ENCODE measurements at regions not wholly inside any gene's neighbourhood (a gene's known extent, or its start where the extent isn't known, plus 50 kb on each side); places are given as distances from the start of the nearest gene placed in this dataset.

DNA sequence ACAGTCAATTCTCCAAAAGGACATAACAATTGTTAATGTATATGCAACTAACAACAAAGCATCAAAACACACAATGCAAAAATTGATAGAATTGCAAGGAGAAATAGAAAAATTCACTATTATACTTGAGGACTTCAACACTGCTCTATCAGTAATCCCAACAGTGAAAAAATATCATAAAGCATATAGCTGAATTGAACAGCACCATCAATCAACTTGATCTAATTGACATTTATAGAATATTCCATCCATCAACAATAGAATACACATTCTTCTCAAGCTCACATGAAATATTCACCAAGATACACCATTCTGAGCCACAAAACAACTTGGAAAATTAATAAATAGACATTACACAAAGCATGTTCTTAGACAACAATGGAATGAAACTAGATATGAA lies 60.1 kb upstream of the ASXL3 start:
- no peak for DNase-seq (ENCODE audit: low read depth in 4 of 4, low spot score in 2 of 4)

DNA sequence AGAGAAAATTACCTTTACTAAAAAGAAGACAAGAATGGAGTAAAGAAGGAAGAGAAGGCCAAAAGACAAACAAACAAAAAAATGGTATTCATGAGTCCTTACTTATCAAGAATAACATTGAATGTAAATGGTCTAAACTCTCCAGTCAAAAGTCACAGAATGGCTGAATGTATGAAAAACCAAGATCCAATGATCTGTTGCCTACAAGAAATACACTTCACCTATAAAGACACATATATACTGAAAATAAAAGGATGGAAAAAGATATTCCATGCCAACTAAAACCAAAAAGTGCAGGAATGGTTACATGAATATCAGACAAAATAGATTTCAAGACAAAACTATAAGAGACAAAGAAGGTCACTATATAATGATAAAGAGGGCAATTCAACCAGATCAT lies 65.0 kb upstream of the ASXL3 start:
- DNase-seq (ENCODE audit: low read depth in 4 of 4, low spot score in 2 of 4) = no peak

DNA sequence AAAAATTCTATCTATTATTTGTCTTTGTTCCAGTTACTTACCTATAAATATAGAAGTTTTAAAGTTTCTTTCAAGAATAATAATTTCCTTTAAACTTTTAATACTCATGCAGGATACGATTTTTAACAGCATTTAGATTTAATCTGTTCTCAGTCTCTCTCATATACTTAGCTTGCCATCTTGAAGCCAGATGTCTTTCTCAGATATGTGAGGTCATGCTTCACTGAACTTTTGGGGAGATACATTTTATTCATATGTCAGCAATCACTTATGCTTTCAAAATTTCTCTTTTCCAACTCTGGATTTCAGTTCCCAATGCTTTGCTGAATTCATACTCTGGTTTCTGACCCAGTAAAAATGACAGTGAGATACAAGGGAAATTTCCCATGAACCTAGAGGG lies 66.5 kb upstream of the CCDC178 start:
- DNase-seq (ENCODE audit: low read depth in 4 of 4, low spot score in 2 of 4) = no peak

DNA sequence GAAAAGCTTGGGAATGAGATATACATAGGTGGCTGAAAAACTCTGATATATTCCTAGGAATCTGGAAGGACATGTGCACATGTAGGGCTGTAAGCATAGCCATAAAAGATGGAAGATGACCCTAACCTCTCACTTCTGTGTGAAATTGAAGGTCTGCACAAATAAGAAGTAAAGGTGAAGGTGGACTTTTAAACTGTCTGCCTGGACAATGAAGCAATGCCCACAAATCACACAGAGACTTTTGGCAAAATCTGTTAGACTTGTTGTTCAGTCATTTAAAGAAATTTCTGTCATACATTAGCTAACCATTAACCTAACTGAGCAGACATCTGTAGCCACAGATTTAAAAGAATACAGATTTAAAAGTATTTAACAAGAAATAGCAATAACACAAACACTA lies 65.3 kb upstream of the CCDC178 start:
- no peak for DNase-seq (ENCODE audit: low read depth in 4 of 4, low spot score in 2 of 4)

DNA sequence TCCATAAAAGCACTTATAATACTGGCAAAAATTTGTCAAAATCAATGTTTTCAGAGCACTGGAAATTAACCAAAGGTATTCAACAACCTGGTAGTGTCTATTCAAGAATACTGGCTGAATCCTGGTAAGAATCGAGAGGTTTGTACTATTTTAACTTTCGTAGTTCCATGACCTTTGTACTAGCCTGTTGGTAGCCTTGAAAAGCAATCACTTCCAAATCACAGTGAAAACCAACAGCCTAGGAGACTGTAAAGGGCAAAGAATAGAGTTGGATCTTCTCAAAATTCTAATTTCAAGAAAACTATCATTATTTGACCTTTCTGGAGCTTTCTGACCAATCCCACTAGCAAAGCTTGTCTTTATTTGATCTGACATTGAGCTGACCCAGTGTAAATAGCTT lies 64.8 kb upstream of the CCDC178 start:
- DNase-seq (ENCODE audit: low read depth in 4 of 4, low spot score in 2 of 4) = no peak

DNA sequence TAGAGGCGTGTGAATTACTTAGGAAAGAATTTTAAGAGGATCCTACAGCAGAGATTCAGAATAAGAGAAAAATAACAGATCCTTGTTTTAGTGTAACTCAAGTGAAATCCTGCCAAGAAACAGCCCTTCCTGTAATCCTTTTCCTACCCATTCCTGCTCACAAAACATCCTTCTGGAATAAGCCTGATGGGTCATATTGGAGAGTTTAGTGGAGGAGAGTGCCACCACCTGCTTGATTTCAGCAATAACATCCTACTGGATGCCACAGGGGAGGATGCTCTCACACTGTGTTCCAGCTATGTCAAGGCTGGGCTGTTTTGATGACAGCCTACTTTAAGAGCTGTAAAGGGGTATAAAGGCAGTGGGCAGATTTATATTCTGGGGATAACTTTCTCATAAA lies 54.8 kb upstream of the CCDC178 start:
- peak in 3 of 4 donors; percentile 9 to 21 (median 16) for DNase-seq (ENCODE audit: low read depth in 4 of 4, low spot score in 2 of 4)

Data from left renal cortex interstitium (tissue), 4 donors.